ENCODE measurements at regions not wholly inside any gene's neighbourhood (a gene's known extent, or its start where the extent isn't known, plus 50 kb on each side); places are given as distances from the start of the nearest gene placed in this dataset.

- no peak for DNase-seq
- ChIA-PET CTCF (no interaction called here), POLR2A (no interaction called here)
- H3K4me1 Mint-ChIP-seq = no peaks in the 10 kb centered on the region
- no peak for ATAC-seq (ENCODE audit: low read depth)
- no peaks in the 10 kb centered on the region for H3K9me3 Mint-ChIP-seq
- no peaks in the 10 kb centered on the region for H3K36me3 Mint-ChIP-seq (ENCODE audit: low read depth)
- no peak overlapping the region for H3K27ac Mint-ChIP-seq
- H3K4me3 Mint-ChIP-seq = no peak overlapping the region
- no peaks in the 10 kb centered on the region for H3K27me3 Mint-ChIP-seq
- TF ChIP-seq CTCF (IDR thresholded peaks at IDR 0.05) = no peak
- intact Hi-C loops (cut with micrococcal nuclease) = no loop called here
Observed at GRCh38 chr3:82281205-82281604, 519.8 kb upstream of the GBE1 start.

- Mint-ChIP-seq H3K4me1 (no peaks in the 10 kb centered on the region), H3K9me3 (no peaks in the 10 kb centered on the region), H3K27ac (no peak overlapping the region), H3K27me3 (no peaks in the 10 kb centered on the region), H3K36me3 (ENCODE audit: low read depth) (no peaks in the 10 kb centered on the region), H3K4me3 (no peak overlapping the region)
- POLR2A ChIA-PET = no interaction called here
- DNase-seq (no peak), ATAC-seq (ENCODE audit: low read depth) (no peak)
- TF ChIP-seq CTCF (IDR thresholded peaks at IDR 0.05) = no peak
- CTCF ChIA-PET = no interaction called here
- intact Hi-C loops (cut with micrococcal nuclease) = no loop called here
Observed at GRCh38 chr3:82276992-82277391, 515.5 kb upstream of the GBE1 start.

GRCh38 chr3:82274897-82275296 lies 513.5 kb upstream of the GBE1 start:
- DNase-seq (no peak), ATAC-seq (ENCODE audit: low read depth) (no peak)
- H3K4me3 Mint-ChIP-seq = no peak overlapping the region
- H3K27me3 Mint-ChIP-seq = no peaks in the 10 kb centered on the region
- H3K36me3 Mint-ChIP-seq (ENCODE audit: low read depth) = no peaks in the 10 kb centered on the region
- peaks cover 4% of the 10 kb centered on the region for H3K9me3 Mint-ChIP-seq
- no peaks in the 10 kb centered on the region for H3K4me1 Mint-ChIP-seq
- TF ChIP-seq CTCF (IDR thresholded peaks at IDR 0.05) = no peak
- POLR2A ChIA-PET = no interaction called here
- intact Hi-C loops (cut with micrococcal nuclease) = no loop called here
- no peak overlapping the region for H3K27ac Mint-ChIP-seq
- CTCF ChIA-PET = no interaction called here

- no peak overlapping the region for H3K27ac Mint-ChIP-seq
- H3K36me3 Mint-ChIP-seq (ENCODE audit: low read depth) = no peaks in the 10 kb centered on the region
- intact Hi-C loops (cut with micrococcal nuclease) = no loop called here
- DNase-seq = no peak
- ChIA-PET POLR2A (no interaction called here), CTCF (no interaction called here)
- no peak for ATAC-seq (ENCODE audit: low read depth)
- H3K4me3 Mint-ChIP-seq = no peak overlapping the region
- H3K27me3 Mint-ChIP-seq = no peaks in the 10 kb centered on the region
- peaks cover 2% of the 10 kb centered on the region for H3K9me3 Mint-ChIP-seq
- no peak for TF ChIP-seq CTCF (IDR thresholded peaks at IDR 0.05)
- H3K4me1 Mint-ChIP-seq = no peaks in the 10 kb centered on the region
Observed at GRCh38 chr3:82265747-82266146, 504.3 kb upstream of the GBE1 start.

- ATAC-seq (ENCODE audit: low read depth) = no peak
- Mint-ChIP-seq H3K4me1 (no peaks in the 10 kb centered on the region), H3K36me3 (ENCODE audit: low read depth) (no peaks in the 10 kb centered on the region), H3K27ac (no peak overlapping the region), H3K9me3 (peaks cover 5% of the 10 kb centered on the region), H3K4me3 (no peak overlapping the region), H3K27me3 (no peaks in the 10 kb centered on the region)
- no peak for TF ChIP-seq CTCF (IDR thresholded peaks at IDR 0.05)
- intact Hi-C loops (cut with micrococcal nuclease) = no loop called here
- no peak for DNase-seq
- CTCF ChIA-PET = no interaction called here
- POLR2A ChIA-PET = no interaction called here
Observed at GRCh38 chr3:82262193-82262592, 500.7 kb upstream of the GBE1 start.

Data from activated B cell treated with CpG ODN at 0.5 μM for 24 hours (primary cell).